Ishikawa (cell line): ENCODE measurements at regions not wholly inside any gene's neighbourhood (a gene's known extent, or its start where the extent isn't known, plus 50 kb on each side); places are given as distances from the start of the nearest gene placed in this dataset.

Experiments used
- TAF1 ChIP-seq: IDR thresholded peaks from 2 replicates; pipeline ENCODE4 v1.6.1; 2012; ENCODE audit warnings: low read depth, mild to moderate bottlenecking
- TCF12 ChIP-seq: IDR thresholded peaks from 2 replicates; pipeline ENCODE4 v1.6.1; 2012; ENCODE audit warnings: low read depth
- TEAD4 ChIP-seq: IDR thresholded peaks from 2 replicates; pipeline ENCODE4 v1.6.1; 2012

GRCh38 chr5:68884883-68885282 lies 208.9 kb upstream of the SLC30A5 start:
- TF ChIP-seq TEAD4 (no peak), TAF1 (no peak), TCF12 (no peak)
